ENCODE measurements at regions not wholly inside any gene's neighbourhood (a gene's known extent, or its start where the extent isn't known, plus 50 kb on each side); places are given as distances from the start of the nearest gene placed in this dataset.
"Not testable (repeated sequence)": the region's sequence is repeated elsewhere in the genome, so short reads cannot be mapped to it uniquely, and the experiment has no call there.

- no peak for FAIRE-seq
Observed at GRCh38 chr7:121618182-121618581, 222.1 kb upstream of the FAM3C start.

- FAIRE-seq: no peak
Observed at GRCh38 chr7:121610243-121610642, 214.1 kb upstream of the FAM3C start.

- no peak for FAIRE-seq
Observed at GRCh38 chr7:121609208-121609607, 213.1 kb upstream of the FAM3C start.

- FAIRE-seq: no peak
Observed at GRCh38 chr7:121608785-121609184, 212.7 kb upstream of the FAM3C start.

GRCh38 chr7:121608183-121608582 lies 212.1 kb upstream of the FAM3C start:
- not testable (repeated sequence) for FAIRE-seq

- no peak for FAIRE-seq
Observed at GRCh38 chr7:121605317-121605680, 209.2 kb upstream of the FAM3C start.

- FAIRE-seq: no peak
Observed at GRCh38 chr7:121604627-121605316, 208.7 kb upstream of the FAM3C start.

GRCh38 chr7:121603886-121604285 lies 207.8 kb upstream of the FAM3C start:
- no peak for FAIRE-seq

DNA sequence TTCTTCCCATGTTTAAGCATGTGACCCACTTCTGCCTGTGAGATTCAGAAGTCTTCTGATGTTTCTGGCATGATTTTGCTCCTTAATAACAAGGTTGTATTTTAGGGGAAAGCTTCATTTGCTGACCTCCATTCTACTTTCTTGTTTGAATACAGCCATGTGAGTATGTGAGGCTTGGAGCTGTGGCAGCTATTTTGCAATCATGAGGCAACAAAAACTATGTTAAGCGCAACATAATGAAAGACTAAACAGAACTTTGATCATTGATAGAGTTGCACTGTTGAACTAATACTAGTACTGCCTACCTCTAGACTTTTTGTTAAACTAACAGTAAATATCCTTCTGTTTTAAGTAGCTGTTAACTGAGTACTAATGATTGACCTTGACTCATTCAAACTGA lies 203.8 kb upstream of the FAM3C start:
- no peak for FAIRE-seq

GRCh38 chr7:121595758-121596696 lies 199.9 kb upstream of the FAM3C start:
- no peak for FAIRE-seq

DNA sequence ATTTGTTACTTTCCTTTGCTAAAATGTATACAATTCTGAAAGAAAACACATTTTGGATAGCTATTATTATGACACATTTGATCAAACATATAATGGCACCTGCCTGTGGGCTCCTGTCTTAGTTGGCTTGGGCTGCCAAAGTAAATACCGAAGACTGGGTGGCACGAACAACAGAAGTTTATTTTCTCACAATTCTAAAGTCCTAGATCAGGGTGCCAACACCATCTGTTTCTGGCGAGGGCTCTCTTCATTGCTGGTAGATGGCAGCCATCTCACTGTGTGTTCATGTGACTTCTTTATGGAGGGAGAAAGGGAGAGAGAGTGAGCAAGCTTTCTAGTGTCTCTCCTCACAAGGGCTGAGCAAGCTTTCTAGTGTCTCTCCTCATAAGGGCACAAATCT lies 195.8 kb upstream of the FAM3C start:
- no peak for FAIRE-seq

DNA sequence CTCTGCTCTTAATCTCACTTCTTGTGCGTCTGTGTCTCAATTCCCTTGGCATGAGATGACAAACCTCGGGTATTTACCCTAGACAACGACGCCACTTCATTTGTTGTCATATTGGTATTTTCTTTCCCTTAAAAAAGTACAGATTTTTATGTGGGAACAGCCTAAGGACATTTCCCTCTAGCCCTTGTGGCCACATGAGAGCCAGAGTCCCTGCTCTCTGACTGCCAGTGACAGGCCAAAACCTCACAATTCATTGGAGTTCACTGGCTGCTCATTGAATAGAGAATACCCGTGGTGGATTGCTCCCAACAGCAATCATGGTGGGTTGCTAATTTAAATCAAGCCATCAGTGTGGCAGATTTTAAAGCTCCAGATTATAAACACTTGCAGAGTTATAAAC lies 191.3 kb upstream of the FAM3C start:
- FAIRE-seq: no peak

DNA sequence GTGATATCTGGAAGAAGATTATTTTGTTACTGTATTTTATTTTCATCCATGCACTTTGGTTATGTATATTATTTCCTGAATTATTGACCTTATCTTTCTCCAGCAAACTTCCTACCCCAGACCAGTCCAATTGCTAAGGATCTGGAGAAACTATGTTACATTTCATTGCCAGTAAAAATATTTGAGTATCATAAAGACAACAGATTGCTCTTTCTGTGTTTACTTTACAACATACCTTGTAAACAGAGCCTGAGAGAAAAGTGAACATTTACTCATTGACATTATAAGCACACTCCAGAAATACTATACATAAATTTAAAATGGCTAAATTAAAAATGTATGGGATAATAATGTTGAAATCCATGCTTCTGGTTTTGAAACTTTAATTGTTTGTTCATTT lies 186.2 kb upstream of the FAM3C start:
- no peak for FAIRE-seq

DNA sequence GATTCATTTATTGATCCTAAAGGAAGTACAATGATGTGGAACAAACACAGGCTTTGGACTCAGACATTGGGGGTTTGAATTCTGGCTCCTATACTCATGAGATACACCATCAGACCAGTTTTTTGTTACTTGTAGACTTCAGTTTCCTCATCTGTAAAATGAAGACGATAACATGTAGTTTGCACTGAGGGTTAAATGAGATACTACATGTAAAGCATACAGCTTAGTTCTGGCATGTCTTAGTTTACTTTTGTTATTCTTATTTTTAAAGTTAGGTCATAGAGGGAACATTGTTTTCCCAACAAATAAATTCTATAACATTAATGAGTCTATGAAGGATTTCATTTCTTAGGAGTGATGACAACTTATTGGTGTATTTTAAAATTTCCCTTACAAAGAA lies 183.5 kb upstream of the FAM3C start:
- FAIRE-seq: peak; percentile 45

DNA sequence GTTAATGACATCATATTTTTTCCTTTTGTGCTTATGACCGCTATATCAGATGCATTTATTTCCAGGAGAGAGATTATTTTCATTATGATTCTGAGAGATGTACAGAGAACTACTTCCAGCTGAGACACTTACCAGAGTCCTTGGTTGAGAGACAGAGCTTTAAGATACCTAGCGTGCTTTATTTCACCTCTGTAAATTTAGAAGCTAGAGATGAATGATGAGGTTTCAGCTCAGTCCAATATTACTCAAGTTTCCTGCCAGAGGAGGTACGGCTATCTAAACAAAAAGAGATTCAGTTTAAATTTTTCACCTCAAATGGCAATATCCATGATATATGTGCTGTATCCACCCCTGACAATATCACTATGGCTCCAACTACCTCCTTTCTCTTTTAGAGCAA lies 182.6 kb upstream of the FAM3C start:
- no peak for FAIRE-seq

DNA sequence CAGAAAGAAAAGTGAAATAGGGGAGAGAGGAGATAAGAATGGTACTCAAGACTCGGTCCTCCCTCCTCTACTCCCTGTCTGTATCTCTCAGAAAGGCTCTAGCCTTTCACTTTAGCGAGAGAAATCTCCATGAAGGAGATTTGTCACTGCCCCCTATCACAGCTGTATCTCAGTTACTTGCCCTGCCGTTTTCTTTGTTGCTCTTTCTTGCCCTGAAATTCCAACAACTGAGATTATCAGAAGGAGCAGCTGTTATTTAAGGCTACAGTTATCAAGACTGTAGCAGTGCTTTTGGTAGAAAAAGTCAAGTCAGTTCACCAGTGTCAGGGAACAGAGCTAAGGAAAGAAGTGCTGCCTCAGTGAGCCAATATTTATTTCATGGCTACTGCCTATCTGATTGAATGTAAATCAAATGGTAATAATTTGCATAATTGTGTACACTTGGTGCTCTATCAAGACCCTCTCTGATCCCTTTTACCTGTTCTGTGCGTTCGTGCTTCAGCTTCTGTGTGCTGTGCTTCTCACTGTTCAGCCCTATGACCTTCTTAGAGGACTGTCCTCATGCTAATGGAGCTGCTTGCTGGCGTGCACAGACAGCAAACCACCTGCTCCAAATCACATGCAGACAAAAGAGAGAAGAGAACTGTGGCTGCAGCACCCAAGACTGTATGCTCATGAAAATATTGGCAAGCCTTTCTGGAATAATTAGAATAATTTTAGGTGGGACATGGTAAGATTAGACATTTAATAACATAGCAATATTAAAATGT lies 180.2 kb upstream of the FAM3C start:
- FAIRE-seq: no peak

- peak; percentile 5 for FAIRE-seq
Observed at GRCh38 chr7:121575194-121575765, 179.2 kb upstream of the FAM3C start.

DNA sequence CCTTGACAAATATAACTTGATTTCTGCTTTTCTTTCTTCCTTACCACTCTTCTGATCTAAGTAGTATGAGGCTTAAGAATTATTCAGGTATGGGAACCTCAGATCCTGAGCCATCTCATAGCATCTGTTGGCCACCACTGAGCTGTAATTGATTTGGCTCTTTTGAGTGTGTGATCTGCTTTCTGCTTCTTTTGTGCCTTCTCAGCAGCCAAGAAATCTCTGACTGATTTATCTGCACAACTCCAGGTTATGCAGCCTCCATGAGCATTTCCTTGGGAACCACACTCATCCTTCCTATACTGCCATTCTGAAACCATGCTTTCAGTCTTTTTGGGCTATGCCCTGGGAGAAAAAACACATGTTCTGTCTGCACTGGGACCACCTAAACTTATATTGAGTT lies 178.0 kb upstream of the FAM3C start:
- FAIRE-seq: no peak

DNA sequence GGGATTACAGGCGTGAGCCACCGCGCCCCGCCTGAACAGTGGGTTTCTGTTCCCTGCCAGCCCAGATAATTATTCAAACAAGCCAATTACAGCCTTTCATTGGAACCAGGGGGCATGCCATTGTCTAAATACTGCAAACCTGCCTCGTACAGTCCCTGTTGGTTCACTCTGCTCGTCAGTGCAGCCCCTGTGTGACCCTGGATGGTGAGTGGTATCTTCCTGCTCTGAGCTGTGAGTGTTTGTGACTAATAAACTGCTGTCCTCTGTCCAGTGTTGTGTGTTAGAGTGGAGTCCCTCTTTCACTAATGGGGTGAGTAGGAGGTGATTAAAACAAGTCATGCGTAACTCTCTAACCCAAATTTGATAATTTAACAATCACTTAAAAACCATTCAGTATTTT lies 176.5 kb upstream of the FAM3C start:
- FAIRE-seq: no peak

- FAIRE-seq: no peak
Observed at GRCh38 chr7:121570365-121570764, 174.3 kb upstream of the FAM3C start.

DNA sequence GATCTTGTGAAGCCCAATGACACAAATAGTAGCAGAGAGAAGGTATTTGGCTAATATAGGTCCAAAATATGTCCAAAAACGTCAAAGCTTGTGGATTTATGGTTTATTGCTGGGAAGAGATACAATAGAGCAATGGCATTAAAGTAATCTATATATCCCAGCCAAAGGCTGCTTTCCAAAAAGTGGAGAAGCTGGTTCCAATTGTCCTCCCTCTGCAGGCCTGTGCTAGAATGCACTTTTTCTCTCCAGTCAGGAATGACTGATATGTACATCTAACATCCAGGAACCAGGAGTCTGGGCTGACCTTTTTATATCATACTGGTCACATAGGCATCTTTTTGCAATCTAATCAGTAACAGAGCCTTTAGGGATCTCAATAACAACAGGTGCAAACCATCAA lies 167.1 kb upstream of the FAM3C start:
- FAIRE-seq: no peak

- FAIRE-seq: no peak
Observed at GRCh38 chr7:121562259-121562658, 166.2 kb upstream of the FAM3C start.

GRCh38 chr7:121561717-121562116 lies 165.6 kb upstream of the FAM3C start:
- no peak for FAIRE-seq
